WTC11 (cell line): ENCODE measurements at regions not wholly inside any gene's neighbourhood (a gene's known extent, or its start where the extent isn't known, plus 50 kb on each side); places are given as distances from the start of the nearest gene placed in this dataset.

ENCODE experiments used
- ATAC-seq: fragments of 200-7000 bp; cut with Tn5 transposase; 2 replicates; pipeline ENCODE4 v1.10.0; 2021; ENCODE audit warnings: mild to moderate bottlenecking, moderate library complexity
- CTCF ChIA-PET: fragments of 300-600 bp; sonication (Branson Sonifier 250); formaldehyde crosslinking; loops from one replicate; lab custom pipeline; 2021; ENCODE audit warnings: antibody characterized with exemption; lab: Charles Lee
- POLR2A ChIA-PET: fragments of 350-600 bp; sonication (Branson Sonifier 250); formaldehyde crosslinking; loops from one replicate; lab custom pipeline; 2021; ENCODE audit warnings: antibody characterized with exemption; lab: Charles Lee
- DNase-seq: peaks from one replicate; pipeline ENCODE4 v3.0.0; 2021; ENCODE audit warnings: low spot score
- H3K27ac Mint-ChIP-seq: 2 replicates; pipeline ENCODE4 v1.8.0; 2021; ENCODE audit warnings: mixed read lengths
- H3K27me3 Mint-ChIP-seq: 2 replicates; pipeline ENCODE4 v1.8.0; 2021; ENCODE audit warnings: low read depth, mild to moderate bottlenecking, moderate library complexity, mixed read lengths
- H3K36me3 Mint-ChIP-seq: 2 replicates; pipeline ENCODE4 v1.8.0; 2021; ENCODE audit warnings: mixed read lengths
- H3K4me1 Mint-ChIP-seq: 2 replicates; pipeline ENCODE4 v1.8.0; 2022; ENCODE audit warnings: mixed read lengths
- H3K4me3 Mint-ChIP-seq: 2 replicates; pipeline ENCODE4 v1.8.0; 2021; ENCODE audit warnings: mild to moderate bottlenecking, moderate library complexity, mixed read lengths
- H3K9me3 Mint-ChIP-seq: 2 replicates; pipeline ENCODE4 v1.8.0; 2021; ENCODE audit warnings: mixed read lengths
- ATF3 ChIP-seq: sonication (generic); formaldehyde crosslinking; conservative IDR thresholded peaks from 2 replicates; pipeline ENCODE4 v1.8.1; 2022; ENCODE audit warnings: mild to moderate bottlenecking, missing genetic modification reagents
- CBFB ChIP-seq: sonication (generic); formaldehyde crosslinking; IDR thresholded peaks from 2 replicates; pipeline ENCODE4 v1.8.1; 2022; ENCODE audit warnings: mild to moderate bottlenecking, low read depth, missing genetic modification reagents
- CREB1 ChIP-seq: sonication (generic); formaldehyde crosslinking; IDR thresholded peaks from 2 replicates; pipeline ENCODE4 v1.8.0; 2023; ENCODE audit warnings: mild to moderate bottlenecking, missing genetic modification reagents
- ETV6 ChIP-seq: sonication (generic); formaldehyde crosslinking; IDR thresholded peaks from 2 replicates; pipeline ENCODE4 v1.8.1; 2022; ENCODE audit warnings: mild to moderate bottlenecking, missing genetic modification reagents
- HMGA2 ChIP-seq: fragments of 250-450 bp; sonication (Bioruptor Pico); IDR thresholded peaks from 2 replicates; pipeline ENCODE4 v1.4.0; 2021; ENCODE audit warnings: mild to moderate bottlenecking, moderate library complexity
- MLX ChIP-seq: sonication (generic); formaldehyde crosslinking; IDR thresholded peaks from 2 replicates; pipeline ENCODE4 v1.8.1; 2023; ENCODE audit warnings: mild to moderate bottlenecking, missing genetic modification reagents, moderate library complexity
- NR2C2 ChIP-seq: sonication (generic); formaldehyde crosslinking; IDR thresholded peaks from 2 replicates; pipeline ENCODE4 v1.8.0; 2022; ENCODE audit warnings: mild to moderate bottlenecking, missing genetic modification reagents
- PREB ChIP-seq: sonication (generic); formaldehyde crosslinking; IDR thresholded peaks from 2 replicates; pipeline ENCODE4 v1.8.1; 2022; ENCODE audit warnings: mild to moderate bottlenecking, missing genetic modification reagents, moderate library complexity, borderline replicate concordance
- SMAD3 ChIP-seq: sonication (generic); formaldehyde crosslinking; IDR thresholded peaks from 2 replicates; pipeline ENCODE4 v1.8.0; 2022; ENCODE audit warnings: missing genetic modification reagents, mild to moderate bottlenecking, borderline replicate concordance
- TEAD1 ChIP-seq: sonication (generic); formaldehyde crosslinking; IDR thresholded peaks from 2 replicates; pipeline ENCODE4 v1.8.0; 2022; ENCODE audit warnings: mild to moderate bottlenecking, missing genetic modification reagents
- TP53 ChIP-seq: sonication (generic); formaldehyde crosslinking; IDR thresholded peaks from 2 replicates; pipeline ENCODE4 v1.8.1; 2023; ENCODE audit warnings: mild to moderate bottlenecking, missing genetic modification reagents
- ZNF263 ChIP-seq: sonication (generic); formaldehyde crosslinking; IDR thresholded peaks from 2 replicates; pipeline ENCODE4 v1.8.1; 2022; ENCODE audit warnings: low read depth, mild to moderate bottlenecking, moderate library complexity, missing genetic modification reagents
- ZNF317 ChIP-seq: sonication (generic); formaldehyde crosslinking; IDR thresholded peaks from 2 replicates; pipeline ENCODE4 v1.8.1; 2023; ENCODE audit warnings: low read depth, mild to moderate bottlenecking, moderate library complexity, missing genetic modification reagents, borderline replicate concordance
- ZNF416 ChIP-seq: fragments of 250-450 bp; sonication (Bioruptor Pico); IDR thresholded peaks from 2 replicates; pipeline ENCODE4 v1.9.0; 2021; ENCODE audit warnings: mild to moderate bottlenecking, inconsistent platforms
- TF ChIP-seq, protein P1 (sequence below): fragments of 250-450 bp; sonication (Bioruptor Pico); IDR thresholded peaks from 2 replicates; pipeline ENCODE4 v1.9.0; 2021; ENCODE audit warnings: mild to moderate bottlenecking
- TF ChIP-seq, protein P2 (sequence below): fragments of 200-600 bp; IDR thresholded peaks from 2 replicates; pipeline ENCODE4 v1.8.0; 2022; ENCODE audit warnings: antibody characterized with exemption
- TF ChIP-seq, protein P3 (sequence below): fragments of 250-450 bp; sonication (Bioruptor Pico); IDR thresholded peaks from 2 replicates; pipeline ENCODE4 v1.8.0; 2021; ENCODE audit warnings: mild to moderate bottlenecking
- TF ChIP-seq, protein P4 (sequence below): sonication (generic); formaldehyde crosslinking; IDR thresholded peaks from 2 replicates; pipeline ENCODE4 v1.8.0; 2022; ENCODE audit warnings: mild to moderate bottlenecking, missing genetic modification reagents
- TF ChIP-seq, protein P5 (sequence below): sonication (generic); formaldehyde crosslinking; IDR thresholded peaks from 2 replicates; pipeline ENCODE4 v1.8.0; 2023; ENCODE audit warnings: missing genetic modification reagents

DNA sequence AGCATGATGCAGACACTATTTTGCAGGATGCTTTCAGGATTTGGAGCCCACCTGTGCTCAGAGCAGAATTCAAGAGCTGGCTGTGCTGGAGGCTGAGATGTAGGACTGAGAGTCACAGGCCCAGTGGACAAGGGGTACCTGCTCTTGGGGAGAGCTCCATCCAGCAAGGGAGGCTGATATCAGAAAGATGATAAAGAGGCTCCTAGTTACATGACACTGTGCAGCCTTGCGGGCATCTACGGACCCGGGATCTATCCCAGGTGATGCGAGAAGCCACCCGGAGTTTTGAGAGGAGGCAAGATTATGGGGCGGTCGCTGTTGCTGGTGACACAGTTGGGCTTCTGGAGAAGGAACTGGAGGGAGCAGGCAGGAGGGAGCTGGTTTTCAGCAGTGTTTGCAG is 579.0 kb downstream of the TBC1D22A start:
- POLR2A ChIA-PET, result no interaction called here
- no peak for ATAC-seq
- Mint-ChIP-seq H3K36me3 (peaks cover 4% of the 10 kb centered on the region; the same call in 1 of the 2 replicates), H3K27ac (no peak overlapping the region), H3K9me3 (peaks cover 29% of the 10 kb centered on the region), H3K27me3 (peaks cover 2% of the 10 kb centered on the region; the same call in 1 of the 2 replicates), H3K4me1 (no peaks in the 10 kb centered on the region; the same call in 1 of the 2 replicates), H3K4me3 (no peak overlapping the region)
- CTCF ChIA-PET, result no interaction called here
- no peak for TF ChIP-seq ZNF416 (CRISPR knock-in tag)
- no peak for TF ChIP-seq NR2C2
- TF ChIP-seq ATF3 (CRISPR knock-in tag), result no peak
- no peak for TF ChIP-seq ETV6 (CRISPR knock-in tag)
- DNase-seq, result no peak

- Mint-ChIP-seq H3K4me3 (no peak overlapping the region), H3K9me3 (peaks cover 34% of the 10 kb centered on the region), H3K27ac (no peak overlapping the region), H3K4me1 (no peaks in the 10 kb centered on the region; the same call in 1 of the 2 replicates), H3K27me3 (peaks cover 2% of the 10 kb centered on the region; the same call in 1 of the 2 replicates), H3K36me3 (peaks cover 7% of the 10 kb centered on the region)
- DNase-seq (no peak), ATAC-seq (no peak)
- ChIA-PET CTCF (no interaction called here), POLR2A (no interaction called here)
- TF ChIP-seq PREB (CRISPR knock-in tag) (no peak), ETV6 (CRISPR knock-in tag) (no peak), ZNF317 (CRISPR knock-in tag) (no peak), ZNF263 (no peak), SMAD3 (CRISPR knock-in tag) (no peak), CBFB (CRISPR knock-in tag) (no peak)
- TF ChIP-seq, protein P1, sequence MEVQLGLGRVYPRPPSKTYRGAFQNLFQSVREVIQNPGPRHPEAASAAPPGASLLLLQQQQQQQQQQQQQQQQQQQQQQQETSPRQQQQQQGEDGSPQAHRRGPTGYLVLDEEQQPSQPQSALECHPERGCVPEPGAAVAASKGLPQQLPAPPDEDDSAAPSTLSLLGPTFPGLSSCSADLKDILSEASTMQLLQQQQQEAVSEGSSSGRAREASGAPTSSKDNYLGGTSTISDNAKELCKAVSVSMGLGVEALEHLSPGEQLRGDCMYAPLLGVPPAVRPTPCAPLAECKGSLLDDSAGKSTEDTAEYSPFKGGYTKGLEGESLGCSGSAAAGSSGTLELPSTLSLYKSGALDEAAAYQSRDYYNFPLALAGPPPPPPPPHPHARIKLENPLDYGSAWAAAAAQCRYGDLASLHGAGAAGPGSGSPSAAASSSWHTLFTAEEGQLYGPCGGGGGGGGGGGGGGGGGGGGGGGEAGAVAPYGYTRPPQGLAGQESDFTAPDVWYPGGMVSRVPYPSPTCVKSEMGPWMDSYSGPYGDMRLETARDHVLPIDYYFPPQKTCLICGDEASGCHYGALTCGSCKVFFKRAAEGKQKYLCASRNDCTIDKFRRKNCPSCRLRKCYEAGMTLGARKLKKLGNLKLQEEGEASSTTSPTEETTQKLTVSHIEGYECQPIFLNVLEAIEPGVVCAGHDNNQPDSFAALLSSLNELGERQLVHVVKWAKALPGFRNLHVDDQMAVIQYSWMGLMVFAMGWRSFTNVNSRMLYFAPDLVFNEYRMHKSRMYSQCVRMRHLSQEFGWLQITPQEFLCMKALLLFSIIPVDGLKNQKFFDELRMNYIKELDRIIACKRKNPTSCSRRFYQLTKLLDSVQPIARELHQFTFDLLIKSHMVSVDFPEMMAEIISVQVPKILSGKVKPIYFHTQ (CRISPR knock-in tag), result no peak
- TF ChIP-seq, protein P2, sequence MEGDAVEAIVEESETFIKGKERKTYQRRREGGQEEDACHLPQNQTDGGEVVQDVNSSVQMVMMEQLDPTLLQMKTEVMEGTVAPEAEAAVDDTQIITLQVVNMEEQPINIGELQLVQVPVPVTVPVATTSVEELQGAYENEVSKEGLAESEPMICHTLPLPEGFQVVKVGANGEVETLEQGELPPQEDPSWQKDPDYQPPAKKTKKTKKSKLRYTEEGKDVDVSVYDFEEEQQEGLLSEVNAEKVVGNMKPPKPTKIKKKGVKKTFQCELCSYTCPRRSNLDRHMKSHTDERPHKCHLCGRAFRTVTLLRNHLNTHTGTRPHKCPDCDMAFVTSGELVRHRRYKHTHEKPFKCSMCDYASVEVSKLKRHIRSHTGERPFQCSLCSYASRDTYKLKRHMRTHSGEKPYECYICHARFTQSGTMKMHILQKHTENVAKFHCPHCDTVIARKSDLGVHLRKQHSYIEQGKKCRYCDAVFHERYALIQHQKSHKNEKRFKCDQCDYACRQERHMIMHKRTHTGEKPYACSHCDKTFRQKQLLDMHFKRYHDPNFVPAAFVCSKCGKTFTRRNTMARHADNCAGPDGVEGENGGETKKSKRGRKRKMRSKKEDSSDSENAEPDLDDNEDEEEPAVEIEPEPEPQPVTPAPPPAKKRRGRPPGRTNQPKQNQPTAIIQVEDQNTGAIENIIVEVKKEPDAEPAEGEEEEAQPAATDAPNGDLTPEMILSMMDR, result no peak
- TF ChIP-seq, protein P3, sequence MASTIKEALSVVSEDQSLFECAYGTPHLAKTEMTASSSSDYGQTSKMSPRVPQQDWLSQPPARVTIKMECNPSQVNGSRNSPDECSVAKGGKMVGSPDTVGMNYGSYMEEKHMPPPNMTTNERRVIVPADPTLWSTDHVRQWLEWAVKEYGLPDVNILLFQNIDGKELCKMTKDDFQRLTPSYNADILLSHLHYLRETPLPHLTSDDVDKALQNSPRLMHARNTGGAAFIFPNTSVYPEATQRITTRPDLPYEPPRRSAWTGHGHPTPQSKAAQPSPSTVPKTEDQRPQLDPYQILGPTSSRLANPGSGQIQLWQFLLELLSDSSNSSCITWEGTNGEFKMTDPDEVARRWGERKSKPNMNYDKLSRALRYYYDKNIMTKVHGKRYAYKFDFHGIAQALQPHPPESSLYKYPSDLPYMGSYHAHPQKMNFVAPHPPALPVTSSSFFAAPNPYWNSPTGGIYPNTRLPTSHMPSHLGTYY (CRISPR knock-in tag), result no peak
- TF ChIP-seq, all 79 proteins: peak for 0
Observed at GRCh38 chr22:47340851-47341436, 578.5 kb downstream of the TBC1D22A start.

DNA sequence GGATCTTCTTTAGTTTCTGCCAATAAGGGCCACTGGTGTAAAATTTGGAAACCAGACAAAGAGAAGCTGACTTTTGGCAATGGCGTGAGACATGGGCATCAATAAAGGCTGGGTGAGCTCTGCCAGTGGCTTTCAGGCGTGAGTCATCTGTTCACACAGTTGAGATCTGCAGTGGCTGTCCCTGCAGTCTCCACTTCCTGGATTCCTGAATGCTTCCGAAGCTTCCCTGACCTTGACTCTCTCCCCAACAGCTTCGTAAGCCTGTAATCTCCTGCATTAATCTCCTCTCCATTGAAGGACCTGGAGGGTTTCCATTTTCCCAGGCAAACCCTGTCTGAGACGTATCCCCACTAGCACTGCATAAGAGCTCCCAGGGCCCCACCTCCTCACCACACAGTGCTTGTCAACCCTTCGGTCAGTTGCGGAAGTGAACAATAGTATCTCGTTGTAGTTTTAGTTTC is 574.7 kb downstream of the TBC1D22A start:
- Mint-ChIP-seq H3K9me3 (peaks cover 56% of the 10 kb centered on the region), H3K27me3 (peaks cover 2% of the 10 kb centered on the region; the same call in 1 of the 2 replicates), H3K27ac (no peak overlapping the region), H3K4me1 (no peaks in the 10 kb centered on the region; the same call in 1 of the 2 replicates), H3K36me3 (peaks cover 19% of the 10 kb centered on the region), H3K4me3 (no peak overlapping the region)
- POLR2A ChIA-PET, result no interaction called here
- CTCF ChIA-PET, result no interaction called here
- ATAC-seq (no peak), DNase-seq (no peak)
- no peak for TF ChIP-seq HMGA2 (CRISPR knock-in tag)
- TF ChIP-seq CREB1 (CRISPR knock-in tag), result no peak
- TF ChIP-seq, protein P4, sequence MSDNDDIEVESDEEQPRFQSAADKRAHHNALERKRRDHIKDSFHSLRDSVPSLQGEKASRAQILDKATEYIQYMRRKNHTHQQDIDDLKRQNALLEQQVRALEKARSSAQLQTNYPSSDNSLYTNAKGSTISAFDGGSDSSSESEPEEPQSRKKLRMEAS (CRISPR knock-in tag), result no peak
- no peak for TF ChIP-seq MLX (CRISPR knock-in tag)
- TF ChIP-seq TEAD1 (CRISPR knock-in tag), result no peak
- TF ChIP-seq, protein P5, sequence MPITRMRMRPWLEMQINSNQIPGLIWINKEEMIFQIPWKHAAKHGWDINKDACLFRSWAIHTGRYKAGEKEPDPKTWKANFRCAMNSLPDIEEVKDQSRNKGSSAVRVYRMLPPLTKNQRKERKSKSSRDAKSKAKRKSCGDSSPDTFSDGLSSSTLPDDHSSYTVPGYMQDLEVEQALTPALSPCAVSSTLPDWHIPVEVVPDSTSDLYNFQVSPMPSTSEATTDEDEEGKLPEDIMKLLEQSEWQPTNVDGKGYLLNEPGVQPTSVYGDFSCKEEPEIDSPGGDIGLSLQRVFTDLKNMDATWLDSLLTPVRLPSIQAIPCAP, result no peak
- no peak for TF ChIP-seq TP53
